Smooth muscle cell (in vitro differentiated cells): ENCODE measurements at regions not wholly inside any gene's neighbourhood (a gene's known extent, or its start where the extent isn't known, plus 50 kb on each side); places are given as distances from the start of the nearest gene placed in this dataset.

Source experiments
- DNase-seq: peaks from one replicate; lab custom pipeline; 2025; ENCODE audit not compliant: unreplicated experiment; lab: John Stamatoyannopoulos, UW
- H2AFZ ChIP-seq: fragments of 200-600 bp; sonication (generic); 2 replicates; pipeline ENCODE4 v1.6.0; 2016; ENCODE audit warnings: antibody characterized with exemption, low read depth, mild to moderate bottlenecking
- H3F3A ChIP-seq: fragments of 200-600 bp; sonication (generic); 2 replicates; pipeline ENCODE4 v1.6.0; 2017; ENCODE audit warnings: antibody characterized with exemption, low read depth
- H3K27ac ChIP-seq: fragments of 200-600 bp; sonication (generic); 2 replicates; pipeline ENCODE4 v1.5.1; 2016; ENCODE audit warnings: low read depth, mild to moderate bottlenecking
- H3K27me3 ChIP-seq: fragments of 200-600 bp; sonication (generic); 2 replicates; pipeline ENCODE4 v1.6.1; 2016; ENCODE audit warnings: low read depth, mild to moderate bottlenecking
- H3K36me3 ChIP-seq: fragments of 200-600 bp; sonication (generic); 2 replicates; pipeline ENCODE4 v1.5.1; 2016; ENCODE audit warnings: low read depth
- H3K4me1 ChIP-seq: fragments of 200-600 bp; sonication (generic); 2 replicates; pipeline ENCODE4 v1.5.1; 2016; ENCODE audit warnings: low read depth
- H3K4me2 ChIP-seq: fragments of 200-600 bp; sonication (generic); 2 replicates; pipeline ENCODE4 v1.6.0; 2016; ENCODE audit warnings: mild to moderate bottlenecking
- H3K4me3 ChIP-seq: fragments of 200-600 bp; sonication (generic); 2 replicates; pipeline ENCODE4 v1.5.1; 2016; ENCODE audit warnings: mild to moderate bottlenecking
- H3K79me2 ChIP-seq: fragments of 200-600 bp; sonication (generic); 2 replicates; pipeline ENCODE4 v1.6.0; 2016; ENCODE audit warnings: low read depth, mild to moderate bottlenecking
- H3K9ac ChIP-seq: fragments of 200-600 bp; sonication (generic); 2 replicates; pipeline ENCODE4 v1.6.0; 2016; ENCODE audit warnings: low read depth
- H3K9me3 ChIP-seq: fragments of 200-600 bp; sonication (generic); replicated peaks from 2 replicates; pipeline ENCODE4 v1.5.1; 2016; ENCODE audit warnings: low read depth
- H4K20me1 ChIP-seq: fragments of 200-600 bp; sonication (generic); 2 replicates; pipeline ENCODE4 v1.6.0; 2016; ENCODE audit warnings: low read depth
- CTCF ChIP-seq: fragments of 200-600 bp; sonication (generic); IDR thresholded peaks from 2 replicates; pipeline ENCODE4 v1.5.1; 2017; ENCODE audit warnings: borderline replicate concordance, mild to moderate bottlenecking, antibody characterized with exemption; ENCODE audit not compliant: insufficient read depth, poor library complexity, severe bottlenecking
- WGBS: methylation state at CpG from one replicate; pipeline ENCODE4 v1.1.7; 2016; ENCODE audit warnings: low lambda C conversion rate; 5-methylcytosine and 5-hydroxymethylcytosine counted together

GRCh38 chr17:69714669-69715068 lies 300.2 kb downstream of the MAP2K6 start:
- H3K4me1 ChIP-seq: peaks cover 4% of the 10 kb centered on the region
- WGBS: 8% methylated on average over 2 of the region's 2 CpGs
- no peak for TF ChIP-seq CTCF
- no peak overlapping the region for H3K4me3 ChIP-seq
- no peak overlapping the region for H3K9ac ChIP-seq
- H3K79me2 ChIP-seq: no peaks in the 10 kb centered on the region
- H4K20me1 ChIP-seq: no peaks in the 10 kb centered on the region
- no peak for DNase-seq
- no peaks in the 10 kb centered on the region for H3K27me3 ChIP-seq
- no peak overlapping the region for H3K4me2 ChIP-seq
- no peaks in the 10 kb centered on the region for H3K36me3 ChIP-seq
- H3F3A ChIP-seq: peaks cover 9% of the 10 kb centered on the region
- peak overlapping the region; percentile 7 for H3K27ac ChIP-seq
- no peaks in the 10 kb centered on the region for H3K9me3 ChIP-seq
- H2AFZ ChIP-seq: no peak overlapping the region

GRCh38 chr17:69715656-69716055 lies 301.2 kb downstream of the MAP2K6 start:
- H3K9me3 ChIP-seq: no peaks in the 10 kb centered on the region
- 96% methylated on average over 4 of the region's 4 CpGs for WGBS
- H3K9ac ChIP-seq: no peak overlapping the region
- no peak overlapping the region for H3K4me2 ChIP-seq
- no peaks in the 10 kb centered on the region for H3K79me2 ChIP-seq
- no peaks in the 10 kb centered on the region for H3K27me3 ChIP-seq
- peak overlapping the region; percentile 69 for H3K27ac ChIP-seq
- no peak overlapping the region for H3K4me3 ChIP-seq
- H3K36me3 ChIP-seq: no peaks in the 10 kb centered on the region
- H4K20me1 ChIP-seq: no peaks in the 10 kb centered on the region
- TF ChIP-seq CTCF: no peak
- H3F3A ChIP-seq: peaks cover 9% of the 10 kb centered on the region
- H3K4me1 ChIP-seq: peaks cover 4% of the 10 kb centered on the region
- H2AFZ ChIP-seq: no peak overlapping the region
- DNase-seq: no peak

GRCh38 chr17:69716556-69716955 lies 302.1 kb downstream of the MAP2K6 start:
- no peak overlapping the region for H3K9ac ChIP-seq
- peak overlapping the region; percentile 69 for H3K27ac ChIP-seq
- no peaks in the 10 kb centered on the region for H4K20me1 ChIP-seq
- H3K4me3 ChIP-seq: no peak overlapping the region
- no peak for TF ChIP-seq CTCF
- H3K27me3 ChIP-seq: no peaks in the 10 kb centered on the region
- DNase-seq: no peak
- H3F3A ChIP-seq: peaks cover 9% of the 10 kb centered on the region
- H3K4me1 ChIP-seq: peaks cover 4% of the 10 kb centered on the region
- 12% methylated on average over 6 of the region's 6 CpGs for WGBS
- H3K4me2 ChIP-seq: peak overlapping the region; percentile 60
- no peaks in the 10 kb centered on the region for H3K36me3 ChIP-seq
- H3K79me2 ChIP-seq: no peaks in the 10 kb centered on the region
- H3K9me3 ChIP-seq: no peaks in the 10 kb centered on the region
- H2AFZ ChIP-seq: no peak overlapping the region

- TF ChIP-seq CTCF: no peak
- Histone ChIP-seq H3K4me1 (peaks cover 4% of the 10 kb centered on the region), H4K20me1 (no peaks in the 10 kb centered on the region), H3K36me3 (no peaks in the 10 kb centered on the region), H3K9me3 (no peaks in the 10 kb centered on the region), H3F3A (peaks cover 9% of the 10 kb centered on the region), H3K4me3 (no peak overlapping the region), H3K9ac (peak overlapping the region; percentile 33), H3K79me2 (no peaks in the 10 kb centered on the region), H3K4me2 (peak overlapping the region; percentile 60), H3K27ac (peak overlapping the region; percentile 69), H3K27me3 (no peaks in the 10 kb centered on the region), H2AFZ (peak overlapping the region; percentile 77)
- no peak for DNase-seq
- WGBS: 35% methylated on average over 2 of the region's 2 CpGs
Observed at GRCh38 chr17:69717214-69717613, 302.7 kb downstream of the MAP2K6 start.
